GM10266 (cell line): ENCODE measurements at regions not wholly inside any gene's neighbourhood (a gene's known extent, or its start where the extent isn't known, plus 50 kb on each side); places are given as distances from the start of the nearest gene placed in this dataset.

Source experiments
- DNase-seq: peaks from one replicate; pipeline ENCODE4 v3.0.0; 2012; ENCODE audit errors: extremely low spot score
- TF ChIP-seq, protein P1 (sequence below): IDR thresholded peaks from 2 replicates; pipeline ENCODE4 v1.5.1; 2012; ENCODE audit warnings: mild to moderate bottlenecking, low read depth; ENCODE audit not compliant: control insufficient read depth, insufficient read depth; ENCODE audit errors: missing control alignments

DNA sequence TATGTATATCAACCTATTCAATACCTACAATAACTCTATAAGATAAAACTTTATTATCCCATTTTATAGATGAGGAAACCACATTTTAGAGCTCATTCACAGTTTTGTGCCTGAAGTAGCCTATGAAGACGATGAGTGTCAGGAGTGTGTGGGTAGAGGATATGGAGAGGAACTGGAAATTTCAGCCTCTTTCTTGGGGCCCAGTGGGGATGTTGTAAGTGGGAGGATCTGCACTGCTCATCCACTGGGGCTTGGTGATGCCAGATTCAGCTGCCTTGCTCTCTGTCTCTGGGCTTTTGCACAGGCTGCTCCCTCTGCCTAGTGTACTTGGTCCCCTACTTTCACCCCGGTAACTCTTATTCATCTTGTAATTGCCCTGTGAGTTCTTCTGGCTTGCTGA, 194.7 kb downstream of the SREK1 start:
- no peak for DNase-seq
- TF ChIP-seq, protein P1, sequence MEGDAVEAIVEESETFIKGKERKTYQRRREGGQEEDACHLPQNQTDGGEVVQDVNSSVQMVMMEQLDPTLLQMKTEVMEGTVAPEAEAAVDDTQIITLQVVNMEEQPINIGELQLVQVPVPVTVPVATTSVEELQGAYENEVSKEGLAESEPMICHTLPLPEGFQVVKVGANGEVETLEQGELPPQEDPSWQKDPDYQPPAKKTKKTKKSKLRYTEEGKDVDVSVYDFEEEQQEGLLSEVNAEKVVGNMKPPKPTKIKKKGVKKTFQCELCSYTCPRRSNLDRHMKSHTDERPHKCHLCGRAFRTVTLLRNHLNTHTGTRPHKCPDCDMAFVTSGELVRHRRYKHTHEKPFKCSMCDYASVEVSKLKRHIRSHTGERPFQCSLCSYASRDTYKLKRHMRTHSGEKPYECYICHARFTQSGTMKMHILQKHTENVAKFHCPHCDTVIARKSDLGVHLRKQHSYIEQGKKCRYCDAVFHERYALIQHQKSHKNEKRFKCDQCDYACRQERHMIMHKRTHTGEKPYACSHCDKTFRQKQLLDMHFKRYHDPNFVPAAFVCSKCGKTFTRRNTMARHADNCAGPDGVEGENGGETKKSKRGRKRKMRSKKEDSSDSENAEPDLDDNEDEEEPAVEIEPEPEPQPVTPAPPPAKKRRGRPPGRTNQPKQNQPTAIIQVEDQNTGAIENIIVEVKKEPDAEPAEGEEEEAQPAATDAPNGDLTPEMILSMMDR, result no peak

GRCh38 chr5:66339896-66340295, 195.8 kb downstream of the SREK1 start:
- TF ChIP-seq, protein P1, result no peak
- no peak for DNase-seq

DNA sequence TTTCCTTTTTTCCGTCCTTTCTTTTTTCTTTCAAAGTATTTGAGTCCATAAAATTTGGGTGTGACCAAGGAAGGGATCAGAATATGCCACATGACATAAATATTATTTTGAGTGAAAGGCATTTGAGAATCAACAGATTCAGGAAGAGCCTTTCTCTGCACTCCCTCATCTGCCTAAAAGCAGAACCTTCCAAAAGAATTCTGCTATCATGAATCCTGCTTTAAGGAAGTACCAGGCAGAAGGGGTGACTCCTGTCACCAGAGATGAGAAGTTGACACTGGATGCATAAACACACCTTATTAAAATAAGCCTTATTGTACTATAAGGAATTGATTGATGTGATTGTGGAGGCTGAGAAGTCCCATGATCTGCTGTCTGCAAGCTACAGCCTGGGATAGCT, 196.7 kb downstream of the SREK1 start:
- DNase-seq, result no peak
- TF ChIP-seq, protein P1, result no peak

GRCh38 chr5:66342341-66342880, 198.3 kb downstream of the SREK1 start:
- TF ChIP-seq, protein P1, result no peak
- no peak for DNase-seq

DNA sequence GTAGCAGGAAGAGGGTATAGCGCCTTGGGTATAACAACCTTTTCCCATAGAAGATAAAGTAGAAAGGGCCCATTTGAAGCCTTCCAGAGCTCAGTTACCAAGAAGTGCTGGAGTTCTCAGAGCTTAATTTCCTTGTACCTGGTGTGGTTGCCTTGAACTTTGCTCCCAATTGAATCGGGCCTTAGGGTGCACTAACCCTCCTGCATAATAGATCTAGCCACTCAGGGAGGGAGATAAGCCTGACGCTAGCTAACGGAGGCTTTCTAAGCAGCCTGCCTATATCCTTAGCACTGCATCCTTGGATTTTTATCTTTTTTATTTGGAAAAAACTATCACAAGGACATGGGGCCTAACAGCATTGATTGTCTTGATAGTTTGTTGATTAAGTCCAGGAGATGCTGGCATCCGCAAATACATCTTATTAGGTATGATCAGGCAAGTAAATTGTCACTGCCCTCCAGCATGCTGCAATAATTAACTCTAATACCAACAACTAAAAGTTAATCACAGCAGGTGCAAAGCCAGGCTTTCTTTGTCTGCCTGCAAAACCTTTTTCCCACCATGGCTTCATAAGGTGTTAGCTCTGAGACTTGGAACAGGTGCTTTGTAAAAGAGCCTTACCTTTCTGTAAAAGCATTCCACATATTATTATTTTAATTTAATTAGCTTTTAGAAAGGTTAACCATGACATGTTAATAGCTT, 199.4 kb downstream of the SREK1 start:
- DNase-seq, result no peak
- TF ChIP-seq, protein P1, result no peak

DNA sequence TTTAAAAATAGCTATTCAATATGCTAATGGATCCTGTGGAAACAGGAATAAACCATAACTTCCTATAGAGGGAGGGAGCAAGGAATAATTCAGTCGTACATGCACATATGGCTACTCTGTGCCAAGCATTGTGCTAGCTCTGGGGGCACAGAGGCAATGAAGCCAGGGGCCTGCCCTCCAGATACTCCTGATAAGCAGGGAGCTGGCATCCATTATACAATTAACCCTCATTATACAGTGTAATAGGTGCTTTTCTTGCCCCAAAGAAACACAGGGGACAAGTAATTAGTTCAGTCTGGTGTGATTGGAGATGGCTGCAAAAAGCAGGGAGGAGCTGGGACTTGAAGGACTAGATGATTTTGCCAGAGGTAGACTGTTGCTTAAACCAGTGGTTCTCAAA, 200.4 kb downstream of the SREK1 start:
- no peak for DNase-seq
- TF ChIP-seq, protein P1, result no peak

GRCh38 chr5:66345281-66345680, 201.2 kb downstream of the SREK1 start:
- no peak for DNase-seq
- TF ChIP-seq, protein P1, result no peak
